ENCODE measurements at regions not wholly inside any gene's neighbourhood (a gene's known extent, or its start where the extent isn't known, plus 50 kb on each side); places are given as distances from the start of the nearest gene placed in this dataset.

- TF ChIP-seq ZNF462 (CRISPR knock-in tag; IDR thresholded peaks at IDR 0.05): no peak
Measured at GRCh38 chr1:87243573-87243972, 85.1 kb upstream of the LMO4 start (continued).

- Histone ChIP-seq H3K4me3 (no peak overlapping the region), H3K27ac (ENCODE audit: low read depth) (no peak overlapping the region), H3K36me3 (ENCODE audit: insufficient read depth) (no peaks in the 10 kb centered on the region), H3F3A (replicated peaks; ENCODE audit: low read depth) (no peaks in the 10 kb centered on the region), H3K27me3 (ENCODE audit: insufficient read depth) (no peaks in the 10 kb centered on the region), H3K4me1 (ENCODE audit: insufficient read depth) (no peaks in the 10 kb centered on the region), H2AFZ (no peak overlapping the region), H3K9me2 (ENCODE audit: insufficient read depth) (no peaks in the 10 kb centered on the region), H3K4me2 (no peak overlapping the region), H4K20me1 (replicated peaks; ENCODE audit: insufficient read depth) (no peaks in the 10 kb centered on the region), H3K79me2 (replicated peaks; ENCODE audit: insufficient read depth) (no peaks in the 10 kb centered on the region)
- Mint-ChIP-seq H3K4me3 (no peak overlapping the region), H3K27me3 (ENCODE audit: insufficient read depth, low read depth, poor library complexity) (peaks cover 2% of the 10 kb centered on the region), H3K36me3 (ENCODE audit: low read depth) (no peaks in the 10 kb centered on the region; the same call in 1 of the 3 replicates), H3K9me3 (peaks cover 6% of the 10 kb centered on the region; the same call in 1 of the 3 replicates), H3K27ac (no peak overlapping the region), H3K4me1 (no peaks in the 10 kb centered on the region)
- ATAC-seq: no peak
- DNase-seq (ENCODE audit: low spot score): no peak
- TF ChIP-seq CTCF (conservative IDR thresholded peaks at IDR 0.05; ENCODE audit: low read depth in 2 of 2) (no peak), POLR2AphosphoS5 (IDR thresholded peaks at IDR 0.05; ENCODE audit: low read depth) (no peak), EZH2 (IDR thresholded peaks at IDR 0.05; ENCODE audit: low read depth, unreplicated experiment) (no peak), ZNF114 (CRISPR knock-in tag; IDR thresholded peaks at IDR 0.05) (no peak), EZH2phosphoT487 (IDR thresholded peaks at IDR 0.05; ENCODE audit: unreplicated experiment) (no peak), ZNF331 (CRISPR knock-in tag; IDR thresholded peaks at IDR 0.05; ENCODE audit: low read depth) (no peak), JUNB (IDR thresholded peaks at IDR 0.05; ENCODE audit: unreplicated experiment) (no peak), ETS1 (IDR thresholded peaks at IDR 0.05) (no peak), REST (IDR thresholded peaks at IDR 0.05; ENCODE audit: unreplicated experiment) (no peak), CREB1 (CRISPR knock-in tag; IDR thresholded peaks at IDR 0.05; ENCODE audit: low read depth) (no peak), STAT1 (IDR thresholded peaks at IDR 0.05; ENCODE audit: unreplicated experiment) (no peak), NANOG (IDR thresholded peaks at IDR 0.05; ENCODE audit: borderline replicate concordance) (no peak)
Measured at GRCh38 chr1:87246436-87246835, 82.2 kb upstream of the LMO4 start.

All from GM23338 (cell line).